Retinal pigment epithelial cell (primary cell): ENCODE measurements at regions not wholly inside any gene's neighbourhood (a gene's known extent, or its start where the extent isn't known, plus 50 kb on each side); places are given as distances from the start of the nearest gene placed in this dataset.

Source experiments
- DNase-seq: peaks from one replicate; pipeline ENCODE4 v3.0.0-alpha.2; 2010; ENCODE audit warnings: low read depth
- H3K4me3 ChIP-seq: 2 replicates; pipeline ENCODE4 v1.5.1; 2011; ENCODE audit warnings: mild to moderate bottlenecking, low read length, control low read depth, moderate library complexity
- TF ChIP-seq, protein P1 (sequence below): conservative IDR thresholded peaks from 2 replicates; pipeline ENCODE4 v1.5.1; 2011; ENCODE audit warnings: low read depth, low read length, control low read depth, inconsistent platforms

DNA sequence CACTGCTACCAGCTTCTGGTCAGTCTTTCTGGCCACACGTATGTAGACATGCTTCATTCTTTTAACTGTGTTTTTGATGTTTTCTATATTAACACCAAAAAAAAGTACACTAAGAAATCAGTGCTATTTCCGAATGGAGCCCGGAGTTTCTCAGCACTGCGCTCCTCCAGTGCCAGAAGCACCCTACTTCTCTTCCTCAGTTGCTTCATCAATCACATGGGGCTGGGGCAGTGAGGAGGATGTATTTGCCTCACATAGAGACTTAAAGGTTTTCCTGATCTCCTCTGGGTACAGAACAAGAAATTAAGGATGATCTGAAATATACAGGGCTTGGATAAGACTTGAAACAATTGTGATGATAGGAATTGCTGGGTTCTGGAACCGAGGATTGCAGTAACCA is 148.0 kb downstream of the ERCC6L2 start:
- no peak overlapping the region for H3K4me3 ChIP-seq
- no peak for DNase-seq
- TF ChIP-seq, protein P1, sequence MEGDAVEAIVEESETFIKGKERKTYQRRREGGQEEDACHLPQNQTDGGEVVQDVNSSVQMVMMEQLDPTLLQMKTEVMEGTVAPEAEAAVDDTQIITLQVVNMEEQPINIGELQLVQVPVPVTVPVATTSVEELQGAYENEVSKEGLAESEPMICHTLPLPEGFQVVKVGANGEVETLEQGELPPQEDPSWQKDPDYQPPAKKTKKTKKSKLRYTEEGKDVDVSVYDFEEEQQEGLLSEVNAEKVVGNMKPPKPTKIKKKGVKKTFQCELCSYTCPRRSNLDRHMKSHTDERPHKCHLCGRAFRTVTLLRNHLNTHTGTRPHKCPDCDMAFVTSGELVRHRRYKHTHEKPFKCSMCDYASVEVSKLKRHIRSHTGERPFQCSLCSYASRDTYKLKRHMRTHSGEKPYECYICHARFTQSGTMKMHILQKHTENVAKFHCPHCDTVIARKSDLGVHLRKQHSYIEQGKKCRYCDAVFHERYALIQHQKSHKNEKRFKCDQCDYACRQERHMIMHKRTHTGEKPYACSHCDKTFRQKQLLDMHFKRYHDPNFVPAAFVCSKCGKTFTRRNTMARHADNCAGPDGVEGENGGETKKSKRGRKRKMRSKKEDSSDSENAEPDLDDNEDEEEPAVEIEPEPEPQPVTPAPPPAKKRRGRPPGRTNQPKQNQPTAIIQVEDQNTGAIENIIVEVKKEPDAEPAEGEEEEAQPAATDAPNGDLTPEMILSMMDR: no peak

DNA sequence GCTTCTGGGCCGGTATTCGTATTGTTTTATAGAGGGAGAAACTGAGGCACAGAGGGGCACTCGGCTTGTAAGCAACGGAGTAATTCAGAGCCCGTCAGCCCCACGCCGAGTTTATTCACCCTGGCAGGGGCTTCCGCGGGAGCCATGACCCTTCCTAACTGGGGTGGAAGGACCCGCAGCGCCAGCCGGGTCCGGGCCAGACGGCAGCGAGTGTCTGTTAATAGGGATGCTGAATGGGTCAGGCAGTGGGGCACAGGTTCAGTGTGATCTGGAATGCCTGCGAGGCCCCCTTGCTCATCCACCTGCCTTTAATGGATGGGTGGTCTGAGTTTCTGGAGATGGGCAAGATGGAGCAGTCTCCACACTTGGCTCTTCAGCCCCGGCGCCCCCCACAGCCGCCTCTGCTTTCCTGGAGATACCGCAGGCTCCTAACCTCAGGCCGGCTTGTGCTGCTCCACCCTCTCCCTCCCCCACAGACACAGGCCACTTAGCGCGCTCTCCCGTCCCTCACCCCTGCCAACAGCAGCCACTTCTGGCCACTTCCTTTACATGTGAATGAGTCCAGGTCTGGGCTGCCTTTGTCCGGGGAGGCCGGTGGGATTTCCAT is 147.1 kb downstream of the ERCC6L2 start:
- no peak overlapping the region for H3K4me3 ChIP-seq
- DNase-seq: no peak
- TF ChIP-seq, protein P1: no peak

DNA sequence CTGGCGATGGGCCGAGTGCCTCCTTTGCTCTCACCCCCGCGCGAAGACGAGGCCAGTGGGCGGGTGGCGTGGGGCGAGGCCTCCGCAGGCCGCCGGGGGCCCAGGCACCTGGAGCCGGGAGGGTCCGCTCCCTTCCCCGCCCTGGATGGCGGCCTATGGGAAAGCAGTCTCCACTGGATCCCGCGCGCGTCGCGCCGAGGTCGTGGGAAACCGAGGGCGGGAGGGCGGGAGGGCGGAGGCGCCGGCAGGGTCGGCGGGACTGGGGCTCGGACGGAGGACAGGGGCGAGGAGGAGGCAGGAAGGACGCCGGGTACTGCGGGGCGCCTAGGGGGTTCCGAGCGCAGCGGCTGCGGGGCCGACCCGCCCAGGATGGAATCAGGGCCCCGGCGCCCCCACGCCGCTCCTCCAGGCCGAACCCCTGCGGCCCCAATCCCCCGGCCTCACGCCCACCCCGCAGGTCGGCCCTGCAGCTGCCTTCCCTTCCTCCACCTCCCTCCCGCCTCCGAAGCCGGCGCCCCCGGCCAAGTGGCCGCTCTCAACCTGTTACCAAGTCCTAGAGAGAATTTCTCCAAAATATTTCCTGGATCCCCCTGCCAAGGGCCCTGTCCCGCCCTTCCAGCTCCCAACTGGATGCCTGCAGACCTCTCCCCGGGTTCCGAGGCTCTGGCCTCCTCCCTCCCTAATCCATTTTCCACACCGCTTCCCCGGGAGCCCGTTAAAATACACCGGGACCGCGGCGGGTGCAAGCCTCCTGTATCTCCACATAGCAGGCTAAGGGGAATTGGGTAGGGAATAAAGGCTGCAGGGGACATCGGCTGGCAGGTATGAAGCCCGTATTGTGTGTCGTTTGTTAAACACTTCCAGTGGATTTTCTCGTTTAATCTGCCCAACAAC is 146.3 kb downstream of the ERCC6L2 start:
- no peak for DNase-seq
- TF ChIP-seq, protein P1: no peak
- H3K4me3 ChIP-seq: peak overlapping the region; percentile 45

DNA sequence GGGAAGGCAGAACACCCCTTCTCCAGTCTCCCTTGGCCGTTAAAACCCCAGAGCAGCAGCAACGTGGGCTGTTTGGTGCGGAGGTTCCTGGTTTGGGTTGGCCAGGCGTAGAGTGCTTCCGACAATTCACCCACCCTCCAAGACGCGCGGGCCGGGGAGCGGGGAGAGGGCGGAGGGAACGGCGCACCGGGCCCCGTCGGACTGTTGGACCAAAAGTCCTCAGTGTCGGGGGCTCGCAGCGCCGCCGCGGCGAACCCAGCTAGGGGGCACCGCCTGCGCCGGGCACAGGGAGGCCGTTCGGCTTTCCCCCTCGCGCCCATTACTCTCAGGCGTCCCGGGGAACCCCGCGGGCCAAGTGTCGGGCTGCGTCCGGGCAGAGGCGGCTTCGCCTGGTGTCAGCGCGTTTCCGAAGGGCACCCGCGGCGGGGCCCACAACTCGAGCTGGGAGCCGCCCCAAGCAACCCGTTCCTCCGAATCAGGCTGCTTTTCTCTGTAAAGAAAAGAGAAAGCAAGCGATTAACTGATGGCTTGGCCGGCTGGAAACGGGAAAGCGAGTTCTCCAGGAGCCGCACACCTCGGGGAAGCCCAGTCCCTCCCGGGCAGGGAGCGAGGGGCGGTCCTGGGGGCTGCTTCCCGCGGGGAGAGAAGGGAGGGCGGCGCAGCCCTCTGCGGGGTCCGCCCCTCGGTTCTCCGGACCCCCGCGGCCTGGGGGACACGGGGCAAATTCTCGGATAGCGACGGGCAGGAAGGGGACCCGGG is 145.5 kb downstream of the ERCC6L2 start:
- peak overlapping the region; percentile 45 for H3K4me3 ChIP-seq
- TF ChIP-seq, protein P1: no peak
- no peak for DNase-seq

DNA sequence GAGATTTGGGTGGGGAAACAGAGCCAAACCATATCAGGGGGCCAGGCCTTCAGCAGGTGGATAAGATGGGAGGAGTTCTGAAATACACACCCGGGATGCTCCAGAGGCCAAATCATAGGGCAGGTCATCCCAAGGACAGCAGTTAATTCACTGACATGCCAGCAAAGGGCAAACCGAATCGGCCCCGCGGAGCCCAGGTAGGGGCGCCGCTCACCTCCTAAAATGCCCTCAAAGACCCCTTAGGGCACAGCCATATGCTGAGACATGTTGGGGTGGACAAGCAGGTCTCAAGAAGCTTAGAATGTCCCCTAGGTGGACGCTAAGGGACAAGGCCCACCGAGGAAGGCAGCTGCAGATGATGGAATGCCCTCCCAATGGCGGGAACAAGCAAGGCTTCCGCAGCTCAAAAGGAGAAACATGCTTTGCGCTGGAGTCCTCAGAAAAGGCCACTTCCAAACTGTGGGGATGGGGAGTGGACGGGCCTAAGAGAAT is 144.9 kb downstream of the ERCC6L2 start:
- H3K4me3 ChIP-seq: peak overlapping the region; percentile 45
- DNase-seq: no peak

More for the DNA sequence above, 144.9 kb downstream of the ERCC6L2 start:
- TF ChIP-seq, protein P1: no peak
